ENCODE measurements at regions not wholly inside any gene's neighbourhood (a gene's known extent, or its start where the extent isn't known, plus 50 kb on each side); places are given as distances from the start of the nearest gene placed in this dataset.

GRCh38 chr4:101420661-101421060 lies 73.3 kb upstream of the PPP3CA start:
- Mint-ChIP-seq H3K9me3 (ENCODE audit: unreplicated experiment) (no peaks in the 10 kb centered on the region), H3K4me3 (ENCODE audit: unreplicated experiment) (no peak overlapping the region), H3K36me3 (ENCODE audit: insufficient read depth, unreplicated experiment) (no peaks in the 10 kb centered on the region), H3K4me1 (ENCODE audit: low read depth, unreplicated experiment) (no peaks in the 10 kb centered on the region), H3K27ac (ENCODE audit: unreplicated experiment) (no peak overlapping the region), H3K27me3 (ENCODE audit: insufficient read depth, unreplicated experiment) (no peaks in the 10 kb centered on the region)
- POLR2A ChIA-PET: no interaction called here
- Histone ChIP-seq H3K36me3 (ENCODE audit: control insufficient read depth, insufficient read depth, low read length) (no peaks in the 10 kb centered on the region), H3K27me3 (replicated peaks; ENCODE audit: control insufficient read depth, insufficient read depth, low read length) (no peaks in the 10 kb centered on the region), H3K4me1 (no peaks in the 10 kb centered on the region), H3K9me3 (no peaks in the 10 kb centered on the region), H3K4me3 (ENCODE audit: low read depth, low read length) (no peak overlapping the region)
- DNase-seq: no peak
- BruUV-seq (replicated peaks): no TSS peak
- TF ChIP-seq, protein P1, sequence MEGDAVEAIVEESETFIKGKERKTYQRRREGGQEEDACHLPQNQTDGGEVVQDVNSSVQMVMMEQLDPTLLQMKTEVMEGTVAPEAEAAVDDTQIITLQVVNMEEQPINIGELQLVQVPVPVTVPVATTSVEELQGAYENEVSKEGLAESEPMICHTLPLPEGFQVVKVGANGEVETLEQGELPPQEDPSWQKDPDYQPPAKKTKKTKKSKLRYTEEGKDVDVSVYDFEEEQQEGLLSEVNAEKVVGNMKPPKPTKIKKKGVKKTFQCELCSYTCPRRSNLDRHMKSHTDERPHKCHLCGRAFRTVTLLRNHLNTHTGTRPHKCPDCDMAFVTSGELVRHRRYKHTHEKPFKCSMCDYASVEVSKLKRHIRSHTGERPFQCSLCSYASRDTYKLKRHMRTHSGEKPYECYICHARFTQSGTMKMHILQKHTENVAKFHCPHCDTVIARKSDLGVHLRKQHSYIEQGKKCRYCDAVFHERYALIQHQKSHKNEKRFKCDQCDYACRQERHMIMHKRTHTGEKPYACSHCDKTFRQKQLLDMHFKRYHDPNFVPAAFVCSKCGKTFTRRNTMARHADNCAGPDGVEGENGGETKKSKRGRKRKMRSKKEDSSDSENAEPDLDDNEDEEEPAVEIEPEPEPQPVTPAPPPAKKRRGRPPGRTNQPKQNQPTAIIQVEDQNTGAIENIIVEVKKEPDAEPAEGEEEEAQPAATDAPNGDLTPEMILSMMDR (IDR thresholded peaks at IDR 0.05; ENCODE audit: insufficient read depth in 1 of 2, low read depth in 1 of 2, low read length in 1 of 2, severe bottlenecking in 1 of 2, unreplicated experiment in 1 of 2): no peak
- CTCF ChIA-PET: no interaction called here
- intact Hi-C loops (cut with micrococcal nuclease; ENCODE audit: unreplicated experiment): no loop called here

DNA sequence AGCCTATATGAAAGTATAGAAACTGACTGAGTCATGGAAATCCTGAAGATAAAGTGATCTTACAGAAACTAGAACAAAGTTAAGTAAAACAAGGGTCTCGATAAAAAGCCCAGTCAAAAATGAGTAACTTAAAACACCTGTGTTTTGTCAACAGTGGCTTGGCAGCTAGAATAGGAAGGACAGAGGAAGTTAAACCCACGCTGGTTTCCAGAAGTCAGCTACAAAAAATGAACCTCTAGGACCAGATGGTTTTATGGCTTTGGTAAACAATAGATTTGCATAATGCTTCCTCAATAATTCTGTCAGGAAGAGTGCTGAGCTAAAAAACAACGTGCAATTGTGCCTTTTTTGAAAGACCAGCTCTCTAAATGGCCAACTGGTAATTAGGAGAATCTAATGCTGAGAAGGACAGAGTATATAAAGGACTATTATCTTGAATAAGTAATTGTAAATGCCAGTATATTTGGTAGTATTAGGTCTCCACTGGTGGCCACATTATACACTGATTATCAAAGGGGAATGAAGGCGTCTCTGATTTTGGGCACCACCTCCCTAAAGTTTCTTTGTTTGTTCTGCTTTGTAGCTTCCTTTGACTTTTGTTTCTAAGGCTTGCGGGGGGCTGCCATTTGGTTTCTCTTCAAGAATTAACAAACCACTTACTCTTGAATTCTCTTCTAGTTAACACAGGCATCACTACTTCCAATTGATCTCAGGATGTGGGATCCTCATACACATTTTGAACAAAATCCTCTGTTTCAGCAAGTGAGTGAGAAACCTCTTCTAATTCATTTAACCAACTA lies 72.2 kb upstream of the PPP3CA start:
- Mint-ChIP-seq H3K27ac (ENCODE audit: unreplicated experiment) (no peak overlapping the region), H3K4me3 (ENCODE audit: unreplicated experiment) (no peak overlapping the region), H3K9me3 (ENCODE audit: unreplicated experiment) (peaks cover 6% of the 10 kb centered on the region), H3K4me1 (ENCODE audit: low read depth, unreplicated experiment) (no peaks in the 10 kb centered on the region), H3K36me3 (ENCODE audit: insufficient read depth, unreplicated experiment) (no peaks in the 10 kb centered on the region), H3K27me3 (ENCODE audit: insufficient read depth, unreplicated experiment) (no peaks in the 10 kb centered on the region)
- ChIA-PET POLR2A (interaction anchor here (0.5 to 0.6 kb wide), 2 partner anchors 13 to 83 kb away, joined by 3 to 4 read pairs; no protein-coding TSS in a partner anchor), CTCF (no interaction called here)
- intact Hi-C loops (cut with micrococcal nuclease; ENCODE audit: unreplicated experiment): loop anchor here (5.0 kb wide), 1 partner anchor 72 kb away; the partner anchor contains the start of gene PPP3CA
- H3K27me3 ChIP-seq (replicated peaks; ENCODE audit: control insufficient read depth, insufficient read depth, low read length): no peaks in the 10 kb centered on the region
- H3K4me3 ChIP-seq (ENCODE audit: low read depth, low read length): no peak overlapping the region
- DNase-seq: no peak
- no peaks in the 10 kb centered on the region for H3K36me3 ChIP-seq (ENCODE audit: control insufficient read depth, insufficient read depth, low read length)
- TF ChIP-seq, protein P1 (IDR thresholded peaks at IDR 0.05; ENCODE audit: insufficient read depth in 1 of 2, low read depth in 1 of 2, low read length in 1 of 2, severe bottlenecking in 1 of 2, unreplicated experiment in 1 of 2): no peak
- BruUV-seq (replicated peaks): no TSS peak
- H3K4me1 ChIP-seq: no peaks in the 10 kb centered on the region
- H3K9me3 ChIP-seq: no peaks in the 10 kb centered on the region

DNA sequence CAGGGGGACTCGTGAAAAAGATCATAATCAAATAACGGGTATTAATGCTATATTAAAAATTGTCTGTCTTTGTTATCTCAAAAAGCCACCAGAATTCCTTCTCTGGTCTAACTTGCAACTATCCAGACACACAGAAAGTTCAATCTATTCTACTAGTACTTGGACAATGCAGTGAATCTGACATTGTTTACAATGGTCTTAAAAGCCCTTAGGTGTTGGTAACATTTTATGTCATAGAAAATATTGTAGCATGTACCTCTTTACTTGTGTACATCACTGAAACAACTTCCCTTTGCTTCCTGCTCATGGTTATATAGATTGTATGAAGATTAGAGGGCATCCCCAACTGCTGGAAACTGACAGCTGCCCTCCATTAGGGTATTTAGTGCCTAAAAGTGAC lies 71.1 kb upstream of the PPP3CA start:
- POLR2A ChIA-PET: no interaction called here
- no peak overlapping the region for H3K4me3 Mint-ChIP-seq (ENCODE audit: unreplicated experiment)
- H3K9me3 ChIP-seq: no peaks in the 10 kb centered on the region
- H3K9me3 Mint-ChIP-seq (ENCODE audit: unreplicated experiment): peaks cover 8% of the 10 kb centered on the region
- CTCF ChIA-PET: no interaction called here
- TF ChIP-seq, protein P1 (IDR thresholded peaks at IDR 0.05; ENCODE audit: insufficient read depth in 1 of 2, low read depth in 1 of 2, low read length in 1 of 2, severe bottlenecking in 1 of 2, unreplicated experiment in 1 of 2): no peak
- intact Hi-C loops (cut with micrococcal nuclease; ENCODE audit: unreplicated experiment): loop anchor here (5.0 kb wide), 1 partner anchor 71 kb away; the partner anchor contains the start of gene PPP3CA
- no peak overlapping the region for H3K4me3 ChIP-seq (ENCODE audit: low read depth, low read length)
- no TSS peak for BruUV-seq (replicated peaks)
- no peaks in the 10 kb centered on the region for H3K36me3 Mint-ChIP-seq (ENCODE audit: insufficient read depth, unreplicated experiment)
- no peaks in the 10 kb centered on the region for H3K4me1 Mint-ChIP-seq (ENCODE audit: low read depth, unreplicated experiment)
- H3K4me1 ChIP-seq: no peaks in the 10 kb centered on the region
- H3K27ac Mint-ChIP-seq (ENCODE audit: unreplicated experiment): no peak overlapping the region
- H3K36me3 ChIP-seq (ENCODE audit: control insufficient read depth, insufficient read depth, low read length): no peaks in the 10 kb centered on the region
- no peaks in the 10 kb centered on the region for H3K27me3 Mint-ChIP-seq (ENCODE audit: insufficient read depth, unreplicated experiment)
- DNase-seq: no peak
- H3K27me3 ChIP-seq (replicated peaks; ENCODE audit: control insufficient read depth, insufficient read depth, low read length): no peaks in the 10 kb centered on the region
